Peyer's patch (tissue), 4 donors: ENCODE measurements at regions not wholly inside any gene's neighbourhood (a gene's known extent, or its start where the extent isn't known, plus 50 kb on each side); places are given as distances from the start of the nearest gene placed in this dataset.

Source experiments
- POLR2A ChIP-seq, 2 donors: fragments of 450-650 bp; IDR thresholded peaks; one replicate each; pipeline ENCODE4 v1.5.1; 2017; ENCODE audit warnings: antibody characterized with exemption in 2 of 2, mild to moderate bottlenecking in 2 of 2, moderate library complexity in 2 of 2
- TF ChIP-seq, protein P1 (sequence below), 6 experiments: fragments of 450-650 bp in 4 of 6; fragments of 200-600 bp in 2 of 6; sonication (generic) in 1 of 6; IDR thresholded peaks; one replicate each; pipeline ENCODE4 v1.5.1; 2017 to 2019; ENCODE audit warnings: antibody characterized with exemption in 6 of 6, mild to moderate bottlenecking in 3 of 6, moderate library complexity in 1 of 6

- TF ChIP-seq, protein P1, sequence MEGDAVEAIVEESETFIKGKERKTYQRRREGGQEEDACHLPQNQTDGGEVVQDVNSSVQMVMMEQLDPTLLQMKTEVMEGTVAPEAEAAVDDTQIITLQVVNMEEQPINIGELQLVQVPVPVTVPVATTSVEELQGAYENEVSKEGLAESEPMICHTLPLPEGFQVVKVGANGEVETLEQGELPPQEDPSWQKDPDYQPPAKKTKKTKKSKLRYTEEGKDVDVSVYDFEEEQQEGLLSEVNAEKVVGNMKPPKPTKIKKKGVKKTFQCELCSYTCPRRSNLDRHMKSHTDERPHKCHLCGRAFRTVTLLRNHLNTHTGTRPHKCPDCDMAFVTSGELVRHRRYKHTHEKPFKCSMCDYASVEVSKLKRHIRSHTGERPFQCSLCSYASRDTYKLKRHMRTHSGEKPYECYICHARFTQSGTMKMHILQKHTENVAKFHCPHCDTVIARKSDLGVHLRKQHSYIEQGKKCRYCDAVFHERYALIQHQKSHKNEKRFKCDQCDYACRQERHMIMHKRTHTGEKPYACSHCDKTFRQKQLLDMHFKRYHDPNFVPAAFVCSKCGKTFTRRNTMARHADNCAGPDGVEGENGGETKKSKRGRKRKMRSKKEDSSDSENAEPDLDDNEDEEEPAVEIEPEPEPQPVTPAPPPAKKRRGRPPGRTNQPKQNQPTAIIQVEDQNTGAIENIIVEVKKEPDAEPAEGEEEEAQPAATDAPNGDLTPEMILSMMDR (IDR thresholded peaks at IDR 0.05), result no peak
- no peak for TF ChIP-seq POLR2A (IDR thresholded peaks at IDR 0.05)
Measured at GRCh38 chr7:136293272-136293671, 316.1 kb upstream of the MTPN start.
